ENCODE measurements at regions not wholly inside any gene's neighbourhood (a gene's known extent, or its start where the extent isn't known, plus 50 kb on each side); places are given as distances from the start of the nearest gene placed in this dataset.

DNA sequence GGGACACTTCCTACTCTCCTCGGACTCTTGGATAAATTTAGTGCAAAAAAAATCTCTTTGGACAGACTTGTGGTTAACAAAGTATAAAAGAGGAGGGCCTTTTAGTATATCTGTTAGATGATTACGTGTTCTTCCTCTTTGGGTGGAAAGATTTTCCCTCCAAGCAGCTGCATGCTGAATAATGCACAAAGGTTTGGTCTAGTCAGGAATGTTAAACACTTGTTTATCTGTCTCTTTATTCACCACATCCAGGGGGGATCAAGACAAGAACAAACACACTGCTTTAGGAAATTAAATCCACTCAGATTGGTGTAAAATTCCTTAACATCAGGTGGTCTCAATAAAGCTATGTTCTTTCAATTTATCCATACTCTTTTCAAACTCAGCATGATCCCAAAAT is 260.9 kb upstream of the CHD6 start:
- TF ChIP-seq, protein P1, sequence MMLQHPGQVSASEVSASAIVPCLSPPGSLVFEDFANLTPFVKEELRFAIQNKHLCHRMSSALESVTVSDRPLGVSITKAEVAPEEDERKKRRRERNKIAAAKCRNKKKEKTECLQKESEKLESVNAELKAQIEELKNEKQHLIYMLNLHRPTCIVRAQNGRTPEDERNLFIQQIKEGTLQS (CRISPR knock-in tag; conservative IDR thresholded peaks at IDR 0.05): no peak
- TF ChIP-seq, protein P2, sequence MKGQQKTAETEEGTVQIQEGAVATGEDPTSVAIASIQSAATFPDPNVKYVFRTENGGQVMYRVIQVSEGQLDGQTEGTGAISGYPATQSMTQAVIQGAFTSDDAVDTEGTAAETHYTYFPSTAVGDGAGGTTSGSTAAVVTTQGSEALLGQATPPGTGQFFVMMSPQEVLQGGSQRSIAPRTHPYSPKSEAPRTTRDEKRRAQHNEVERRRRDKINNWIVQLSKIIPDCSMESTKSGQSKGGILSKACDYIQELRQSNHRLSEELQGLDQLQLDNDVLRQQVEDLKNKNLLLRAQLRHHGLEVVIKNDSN (CRISPR knock-in tag; IDR thresholded peaks at IDR 0.05): no peak
- TF ChIP-seq TCF7 (CRISPR knock-in tag; IDR thresholded peaks at IDR 0.05; ENCODE audit: low read depth): no peak
- TF ChIP-seq, protein P3, sequence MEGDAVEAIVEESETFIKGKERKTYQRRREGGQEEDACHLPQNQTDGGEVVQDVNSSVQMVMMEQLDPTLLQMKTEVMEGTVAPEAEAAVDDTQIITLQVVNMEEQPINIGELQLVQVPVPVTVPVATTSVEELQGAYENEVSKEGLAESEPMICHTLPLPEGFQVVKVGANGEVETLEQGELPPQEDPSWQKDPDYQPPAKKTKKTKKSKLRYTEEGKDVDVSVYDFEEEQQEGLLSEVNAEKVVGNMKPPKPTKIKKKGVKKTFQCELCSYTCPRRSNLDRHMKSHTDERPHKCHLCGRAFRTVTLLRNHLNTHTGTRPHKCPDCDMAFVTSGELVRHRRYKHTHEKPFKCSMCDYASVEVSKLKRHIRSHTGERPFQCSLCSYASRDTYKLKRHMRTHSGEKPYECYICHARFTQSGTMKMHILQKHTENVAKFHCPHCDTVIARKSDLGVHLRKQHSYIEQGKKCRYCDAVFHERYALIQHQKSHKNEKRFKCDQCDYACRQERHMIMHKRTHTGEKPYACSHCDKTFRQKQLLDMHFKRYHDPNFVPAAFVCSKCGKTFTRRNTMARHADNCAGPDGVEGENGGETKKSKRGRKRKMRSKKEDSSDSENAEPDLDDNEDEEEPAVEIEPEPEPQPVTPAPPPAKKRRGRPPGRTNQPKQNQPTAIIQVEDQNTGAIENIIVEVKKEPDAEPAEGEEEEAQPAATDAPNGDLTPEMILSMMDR (IDR thresholded peaks at IDR 0.05): no peak
- TF ChIP-seq JAZF1 (CRISPR knock-in tag; IDR thresholded peaks at IDR 0.05): no peak
- TF ChIP-seq JUN (CRISPR knock-in tag; IDR thresholded peaks at IDR 0.05): no peak
- TF ChIP-seq ESRRA (CRISPR knock-in tag; IDR thresholded peaks at IDR 0.05; ENCODE audit: borderline replicate concordance): no peak
- no peak for TF ChIP-seq CBFB (CRISPR knock-in tag; IDR thresholded peaks at IDR 0.05; ENCODE audit: low read depth)
- no peak for TF ChIP-seq ZNF138 (CRISPR knock-in tag; conservative IDR thresholded peaks at IDR 0.05)
- no peak for TF ChIP-seq FOXK1 (CRISPR knock-in tag; IDR thresholded peaks at IDR 0.05)
- TF ChIP-seq, protein P4, sequence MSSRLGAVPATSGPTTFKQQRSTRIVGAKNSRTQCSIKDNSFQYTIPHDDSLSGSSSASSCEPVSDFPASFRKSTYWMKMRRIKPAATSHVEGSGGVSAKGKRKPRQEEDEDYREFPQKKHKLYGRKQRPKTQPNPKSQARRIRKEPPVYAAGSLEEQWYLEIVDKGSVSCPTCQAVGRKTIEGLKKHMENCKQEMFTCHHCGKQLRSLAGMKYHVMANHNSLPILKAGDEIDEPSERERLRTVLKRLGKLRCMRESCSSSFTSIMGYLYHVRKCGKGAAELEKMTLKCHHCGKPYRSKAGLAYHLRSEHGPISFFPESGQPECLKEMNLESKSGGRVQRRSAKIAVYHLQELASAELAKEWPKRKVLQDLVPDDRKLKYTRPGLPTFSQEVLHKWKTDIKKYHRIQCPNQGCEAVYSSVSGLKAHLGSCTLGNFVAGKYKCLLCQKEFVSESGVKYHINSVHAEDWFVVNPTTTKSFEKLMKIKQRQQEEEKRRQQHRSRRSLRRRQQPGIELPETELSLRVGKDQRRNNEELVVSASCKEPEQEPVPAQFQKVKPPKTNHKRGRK (CRISPR knock-in tag; IDR thresholded peaks at IDR 0.05; ENCODE audit: borderline replicate concordance): no peak
- TF ChIP-seq, protein P5, sequence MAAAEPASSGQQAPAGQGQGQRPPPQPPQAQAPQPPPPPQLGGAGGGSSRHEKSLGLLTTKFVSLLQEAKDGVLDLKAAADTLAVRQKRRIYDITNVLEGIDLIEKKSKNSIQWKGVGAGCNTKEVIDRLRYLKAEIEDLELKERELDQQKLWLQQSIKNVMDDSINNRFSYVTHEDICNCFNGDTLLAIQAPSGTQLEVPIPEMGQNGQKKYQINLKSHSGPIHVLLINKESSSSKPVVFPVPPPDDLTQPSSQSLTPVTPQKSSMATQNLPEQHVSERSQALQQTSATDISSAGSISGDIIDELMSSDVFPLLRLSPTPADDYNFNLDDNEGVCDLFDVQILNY (CRISPR knock-in tag; IDR thresholded peaks at IDR 0.05): no peak
